Skeletal muscle tissue (tissue), 3 donors: ENCODE measurements at regions not wholly inside any gene's neighbourhood (a gene's known extent, or its start where the extent isn't known, plus 50 kb on each side); places are given as distances from the start of the nearest gene placed in this dataset.

ENCODE experiments used
- H3K27ac ChIP-seq: one replicate; pipeline ENCODE4 v1.7.0; 2013; ENCODE audit warnings: mild to moderate bottlenecking, low read depth, low read length, inconsistent platforms
- H3K27me3 ChIP-seq, 3 donors: one replicate each; pipeline ENCODE4 v1.7.0; 2013; ENCODE audit warnings: low read length in 3 of 3; ENCODE audit not compliant: control insufficient read depth in 3 of 3, insufficient read depth in 3 of 3
- H3K36me3 ChIP-seq, 3 donors: one replicate each; pipeline ENCODE4 v1.7.0; 2013; ENCODE audit warnings: low read length in 3 of 3; ENCODE audit not compliant: control insufficient read depth in 3 of 3, insufficient read depth in 3 of 3
- H3K4me1 ChIP-seq, 3 donors: one replicate each; pipeline ENCODE4 v1.7.0; 2013; ENCODE audit warnings: low read length in 3 of 3, mild to moderate bottlenecking in 3 of 3; ENCODE audit not compliant: control insufficient read depth in 3 of 3, insufficient read depth in 3 of 3
- H3K4me3 ChIP-seq, 3 donors: one replicate each; pipeline ENCODE4 v1.7.0; 2013; ENCODE audit warnings: low read length in 3 of 3
- H3K9ac ChIP-seq, 3 donors: one replicate each; pipeline ENCODE4 v1.7.0; 2013; ENCODE audit warnings: low read length in 3 of 3, mild to moderate bottlenecking in 3 of 3, moderate library complexity in 2 of 3, low read depth in 1 of 3
- H3K9me3 ChIP-seq, 3 donors: one replicate each; pipeline ENCODE4 v1.7.0; 2013; ENCODE audit warnings: low read length in 3 of 3; ENCODE audit not compliant: control insufficient read depth in 3 of 3
- donor health status: Osteomylitis.

GRCh38 chr20:40506537-40506939 lies 182.5 kb downstream of the MAFB start:
- Histone ChIP-seq H3K4me3 (no peak overlapping the region), H3K27ac (peak overlapping the region; percentile 7), H3K9me3 (no peaks in the 10 kb centered on the region)

GRCh38 chr20:40503119-40503518 lies 185.9 kb downstream of the MAFB start:
- Histone ChIP-seq H3K9me3 (no peaks in the 10 kb centered on the region), H3K4me1 (peaks cover 0 to 3% (median 0%) of the 10 kb centered on the region in 3 donors), H3K4me3 (no peak overlapping the region), H3K36me3 (no peaks in the 10 kb centered on the region), H3K27ac (no peak overlapping the region), H3K9ac (no peak overlapping the region), H3K27me3 (no peaks in the 10 kb centered on the region)

More at GRCh38 chr20:40506537-40506939, 182.5 kb downstream of the MAFB start:
- Histone ChIP-seq H3K36me3 (no peaks in the 10 kb centered on the region), H3K4me1 (peaks cover 0 to 8% (median 2%) of the 10 kb centered on the region in 3 donors), H3K9ac (no peak overlapping the region), H3K27me3 (no peaks in the 10 kb centered on the region)

- no peak overlapping the region for H3K27ac ChIP-seq
These were observed 186.5 kb downstream of the MAFB start for GRCh38 chr20:40502576-40502975.

GRCh38 chr20:40499391-40499790 lies 189.6 kb downstream of the MAFB start:
- Histone ChIP-seq H3K9ac (no peak overlapping the region), H3K9me3 (no peaks in the 10 kb centered on the region), H3K27ac (no peak overlapping the region), H3K4me1 (no peaks in the 10 kb centered on the region), H3K36me3 (no peaks in the 10 kb centered on the region), H3K4me3 (no peak overlapping the region), H3K27me3 (no peaks in the 10 kb centered on the region)

More at GRCh38 chr20:40502576-40502975, 186.5 kb downstream of the MAFB start:
- H3K36me3 ChIP-seq, result no peaks in the 10 kb centered on the region
- H3K27me3 ChIP-seq, result no peaks in the 10 kb centered on the region
- H3K4me3 ChIP-seq, result no peak overlapping the region
- no peaks in the 10 kb centered on the region for H3K9me3 ChIP-seq
- peaks cover 0 to 3% (median 0%) of the 10 kb centered on the region in 3 donors for H3K4me1 ChIP-seq
- H3K9ac ChIP-seq, result no peak overlapping the region

GRCh38 chr20:40497899-40498691 lies 190.9 kb downstream of the MAFB start:
- H3K36me3 ChIP-seq, result no peaks in the 10 kb centered on the region
- no peak overlapping the region for H3K9ac ChIP-seq
- H3K27me3 ChIP-seq, result no peaks in the 10 kb centered on the region
- H3K4me3 ChIP-seq, result no peak overlapping the region
- H3K9me3 ChIP-seq, result no peaks in the 10 kb centered on the region
- no peak overlapping the region for H3K27ac ChIP-seq
- peaks cover 0 to 3% (median 0%) of the 10 kb centered on the region in 3 donors for H3K4me1 ChIP-seq

- H3K9me3 ChIP-seq, result no peaks in the 10 kb centered on the region
- no peak overlapping the region for H3K9ac ChIP-seq
- H3K27ac ChIP-seq, result no peak overlapping the region
- H3K4me3 ChIP-seq, result no peak overlapping the region
- no peaks in the 10 kb centered on the region for H3K36me3 ChIP-seq
- H3K4me1 ChIP-seq, result peaks cover 0 to 3% (median under 1%) of the 10 kb centered on the region in 3 donors
- H3K27me3 ChIP-seq, result peaks cover 0 to 2% (median 0%) of the 10 kb centered on the region in 3 donors
These were observed 193.1 kb downstream of the MAFB start for GRCh38 chr20:40495956-40496355.

- peaks cover 0 to 3% (median 3%) of the 10 kb centered on the region in 3 donors for H3K4me1 ChIP-seq
- no peaks in the 10 kb centered on the region for H3K9me3 ChIP-seq
- peaks cover 0 to 2% (median 0%) of the 10 kb centered on the region in 3 donors for H3K27me3 ChIP-seq
- H3K27ac ChIP-seq, result no peak overlapping the region
- H3K9ac ChIP-seq, result no peak overlapping the region
- H3K4me3 ChIP-seq, result no peak overlapping the region
- no peaks in the 10 kb centered on the region for H3K36me3 ChIP-seq
These were observed 194.8 kb downstream of the MAFB start for GRCh38 chr20:40494248-40494647.

- no peak overlapping the region for H3K9ac ChIP-seq
- peaks cover 0 to 3% (median 3%) of the 10 kb centered on the region in 3 donors for H3K4me1 ChIP-seq
- H3K4me3 ChIP-seq, result no peak overlapping the region
- H3K27me3 ChIP-seq, result peaks cover 0 to 2% (median 0%) of the 10 kb centered on the region in 3 donors
- H3K27ac ChIP-seq, result no peak overlapping the region
- H3K36me3 ChIP-seq, result no peaks in the 10 kb centered on the region
- no peaks in the 10 kb centered on the region for H3K9me3 ChIP-seq
These were observed 195.5 kb downstream of the MAFB start for GRCh38 chr20:40493549-40493948.

- Histone ChIP-seq H3K27ac (no peak overlapping the region), H3K9ac (no peak overlapping the region), H3K36me3 (no peaks in the 10 kb centered on the region), H3K4me3 (no peak overlapping the region), H3K4me1 (peaks cover 0 to 3% (median 3%) of the 10 kb centered on the region in 3 donors), H3K27me3 (peaks cover 0 to 2% (median 0%) of the 10 kb centered on the region in 3 donors), H3K9me3 (no peaks in the 10 kb centered on the region)
These were observed 196.0 kb downstream of the MAFB start for GRCh38 chr20:40493071-40493470.

- peaks cover 0 to 3% (median 3%) of the 10 kb centered on the region in 3 donors for H3K4me1 ChIP-seq
- peaks cover 0 to 2% (median 0%) of the 10 kb centered on the region in 3 donors for H3K27me3 ChIP-seq
- H3K36me3 ChIP-seq, result no peaks in the 10 kb centered on the region
- no peaks in the 10 kb centered on the region for H3K9me3 ChIP-seq
- no peak overlapping the region for H3K4me3 ChIP-seq
- H3K9ac ChIP-seq, result no peak overlapping the region
- H3K27ac ChIP-seq, result no peak overlapping the region
These were observed 197.9 kb downstream of the MAFB start for GRCh38 chr20:40491009-40491590.
